Breast epithelium (tissue), 3 donors: ENCODE measurements at regions not wholly inside any gene's neighbourhood (a gene's known extent, or its start where the extent isn't known, plus 50 kb on each side); places are given as distances from the start of the nearest gene placed in this dataset.

Source experiments
- POLR2AphosphoS5 ChIP-seq, 3 donors: sonication (generic); formaldehyde crosslinking; IDR thresholded peaks; one replicate each; pipeline ENCODE4 v1.6.1; 2017; ENCODE audit warnings: antibody characterized with exemption in 3 of 3
- TF ChIP-seq, protein P1 (sequence below), 3 donors: fragments of 450-650 bp; IDR thresholded peaks; one replicate each; pipeline ENCODE4 v1.5.1; 2016 to 2017; ENCODE audit warnings: antibody characterized with exemption in 3 of 3, mild to moderate bottlenecking in 3 of 3, moderate library complexity in 3 of 3

DNA sequence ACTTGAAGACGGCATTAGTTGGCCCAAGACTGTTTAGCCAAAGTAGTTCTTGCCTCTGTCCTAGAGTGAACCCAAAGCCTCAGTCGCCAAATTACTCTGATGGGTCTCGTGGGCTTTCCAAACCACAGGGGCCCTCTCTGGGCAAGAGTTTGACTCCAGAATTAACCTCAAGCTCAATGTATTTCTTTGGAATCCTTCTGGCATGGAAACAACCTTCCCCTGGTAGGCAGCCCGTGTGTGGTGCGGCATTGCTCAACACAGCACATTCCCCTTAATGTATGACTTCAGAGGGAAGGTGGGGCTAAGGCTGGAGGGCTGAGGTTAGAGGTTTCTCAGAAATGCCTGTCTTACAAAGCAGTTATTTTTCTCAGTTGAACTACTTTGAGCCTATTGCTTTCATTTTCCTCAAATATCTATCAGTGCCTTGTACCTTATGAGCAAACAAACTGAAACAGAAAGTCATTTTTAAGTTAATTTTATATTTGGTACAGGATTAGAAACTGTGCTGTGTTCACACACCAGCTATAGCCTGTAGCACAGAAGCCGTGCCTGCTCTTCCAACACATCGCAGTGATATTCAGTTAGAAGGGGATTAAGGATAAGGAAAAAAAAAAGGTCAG is 123.9 kb upstream of the HAPLN1 start:
- TF ChIP-seq, protein P1, sequence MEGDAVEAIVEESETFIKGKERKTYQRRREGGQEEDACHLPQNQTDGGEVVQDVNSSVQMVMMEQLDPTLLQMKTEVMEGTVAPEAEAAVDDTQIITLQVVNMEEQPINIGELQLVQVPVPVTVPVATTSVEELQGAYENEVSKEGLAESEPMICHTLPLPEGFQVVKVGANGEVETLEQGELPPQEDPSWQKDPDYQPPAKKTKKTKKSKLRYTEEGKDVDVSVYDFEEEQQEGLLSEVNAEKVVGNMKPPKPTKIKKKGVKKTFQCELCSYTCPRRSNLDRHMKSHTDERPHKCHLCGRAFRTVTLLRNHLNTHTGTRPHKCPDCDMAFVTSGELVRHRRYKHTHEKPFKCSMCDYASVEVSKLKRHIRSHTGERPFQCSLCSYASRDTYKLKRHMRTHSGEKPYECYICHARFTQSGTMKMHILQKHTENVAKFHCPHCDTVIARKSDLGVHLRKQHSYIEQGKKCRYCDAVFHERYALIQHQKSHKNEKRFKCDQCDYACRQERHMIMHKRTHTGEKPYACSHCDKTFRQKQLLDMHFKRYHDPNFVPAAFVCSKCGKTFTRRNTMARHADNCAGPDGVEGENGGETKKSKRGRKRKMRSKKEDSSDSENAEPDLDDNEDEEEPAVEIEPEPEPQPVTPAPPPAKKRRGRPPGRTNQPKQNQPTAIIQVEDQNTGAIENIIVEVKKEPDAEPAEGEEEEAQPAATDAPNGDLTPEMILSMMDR (IDR thresholded peaks at IDR 0.05), result no peak
- no peak for TF ChIP-seq POLR2AphosphoS5 (IDR thresholded peaks at IDR 0.05)
